ENCODE measurements at regions not wholly inside any gene's neighbourhood (a gene's known extent, or its start where the extent isn't known, plus 50 kb on each side); places are given as distances from the start of the nearest gene placed in this dataset.
"Not testable (repeated sequence)": the region's sequence is repeated elsewhere in the genome, so short reads cannot be mapped to it uniquely, and the experiment has no call there.

DNA sequence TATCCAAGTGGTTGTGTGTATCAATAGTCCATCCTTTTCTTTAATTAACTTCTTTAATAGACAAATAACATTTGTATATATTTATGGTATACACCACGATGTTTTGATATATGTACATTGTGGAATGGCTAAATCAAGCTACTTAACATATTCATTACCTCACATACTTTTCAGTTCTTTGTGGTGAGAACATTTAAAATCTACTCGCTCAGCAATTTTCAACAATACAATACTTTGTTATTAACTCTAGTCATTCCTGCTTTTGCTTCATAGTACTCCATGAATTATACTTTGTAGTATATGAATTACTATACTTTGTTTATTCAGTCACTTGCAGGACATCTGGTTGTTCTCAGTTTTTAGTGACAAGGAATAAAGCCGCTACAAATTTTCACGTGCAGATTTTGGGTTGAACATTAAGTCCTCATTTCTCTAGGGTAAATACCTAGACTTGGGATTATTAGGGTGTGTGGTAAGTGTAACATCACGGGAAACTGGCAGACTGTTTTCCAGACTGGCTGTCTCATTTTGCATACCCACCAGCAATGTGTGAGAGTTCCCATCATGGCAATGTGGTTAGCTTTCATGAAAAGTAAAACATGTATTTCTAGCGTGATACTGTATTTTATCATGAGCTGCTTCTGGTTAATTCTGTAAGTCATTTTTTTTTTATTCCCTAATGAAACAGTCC, 354.4 kb upstream of the WWC1 start:
- DNase-seq (ENCODE audit: low spot score): no peak

DNA sequence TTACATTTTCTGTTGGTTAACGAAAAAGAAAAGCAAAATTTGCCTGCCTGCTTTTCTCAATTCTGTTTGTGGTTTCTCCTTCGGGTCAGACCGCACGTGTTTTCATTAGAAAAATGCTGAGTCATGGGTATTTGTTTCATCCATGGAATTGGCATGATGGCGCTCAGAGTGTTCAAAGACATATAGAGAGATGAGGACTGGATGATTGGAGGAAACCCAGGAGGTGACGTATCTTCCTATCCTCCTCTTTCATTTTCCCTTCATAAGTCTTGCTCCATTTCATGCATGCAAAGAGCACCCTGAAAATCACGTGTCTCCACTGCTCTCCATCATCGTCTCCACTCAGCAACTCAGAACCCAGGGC, 353.8 kb upstream of the WWC1 start:
- DNase-seq (ENCODE audit: low spot score): no peak

DNA sequence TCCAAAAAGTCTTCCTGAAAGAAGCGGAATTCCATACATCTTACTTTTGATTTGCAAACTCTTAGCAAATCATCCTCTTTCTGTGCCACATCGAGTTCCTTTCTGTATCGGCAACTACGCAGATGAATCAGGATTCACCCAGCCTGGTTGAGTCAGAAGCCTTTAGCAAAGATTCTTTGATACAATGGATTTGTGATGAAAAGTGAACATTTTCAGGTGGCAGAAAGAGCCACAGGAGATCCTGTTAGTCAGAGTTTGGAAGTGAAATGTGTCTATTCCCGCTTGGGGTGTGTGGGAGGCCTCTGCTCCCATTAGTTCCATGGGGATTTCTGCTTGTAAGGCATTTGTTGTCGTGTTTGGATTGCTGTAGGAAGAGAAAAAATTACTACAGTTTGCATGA, 351.8 kb upstream of the WWC1 start:
- DNase-seq (ENCODE audit: low spot score): peak; percentile 41

- DNase-seq (ENCODE audit: low spot score): no peak
Observed at GRCh38 chr5:167940911-167941310, 350.5 kb upstream of the WWC1 start.

- not testable (repeated sequence) for DNase-seq (ENCODE audit: low spot score)
Observed at GRCh38 chr5:167941556-167941955, 349.9 kb upstream of the WWC1 start.

DNA sequence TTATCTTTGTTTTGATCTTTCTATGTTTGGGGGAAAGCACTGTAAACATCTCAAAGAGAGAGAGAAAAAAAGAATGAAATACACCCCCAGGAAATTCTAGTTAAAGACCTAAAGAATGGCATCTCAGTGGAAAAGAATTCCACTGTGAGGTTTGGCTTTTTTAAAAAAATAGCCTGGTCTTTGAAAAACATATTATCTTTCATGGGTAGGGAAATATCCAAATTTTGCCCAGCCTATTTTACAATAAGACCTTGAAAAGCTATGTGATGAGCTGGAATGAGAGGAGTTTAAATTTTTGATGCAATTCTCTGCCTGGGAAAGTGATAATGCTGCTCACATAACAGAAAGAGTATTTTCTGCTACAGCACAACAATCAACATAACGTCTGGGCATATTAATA, 348.1 kb upstream of the WWC1 start:
- DNase-seq (ENCODE audit: low spot score): no peak

DNA sequence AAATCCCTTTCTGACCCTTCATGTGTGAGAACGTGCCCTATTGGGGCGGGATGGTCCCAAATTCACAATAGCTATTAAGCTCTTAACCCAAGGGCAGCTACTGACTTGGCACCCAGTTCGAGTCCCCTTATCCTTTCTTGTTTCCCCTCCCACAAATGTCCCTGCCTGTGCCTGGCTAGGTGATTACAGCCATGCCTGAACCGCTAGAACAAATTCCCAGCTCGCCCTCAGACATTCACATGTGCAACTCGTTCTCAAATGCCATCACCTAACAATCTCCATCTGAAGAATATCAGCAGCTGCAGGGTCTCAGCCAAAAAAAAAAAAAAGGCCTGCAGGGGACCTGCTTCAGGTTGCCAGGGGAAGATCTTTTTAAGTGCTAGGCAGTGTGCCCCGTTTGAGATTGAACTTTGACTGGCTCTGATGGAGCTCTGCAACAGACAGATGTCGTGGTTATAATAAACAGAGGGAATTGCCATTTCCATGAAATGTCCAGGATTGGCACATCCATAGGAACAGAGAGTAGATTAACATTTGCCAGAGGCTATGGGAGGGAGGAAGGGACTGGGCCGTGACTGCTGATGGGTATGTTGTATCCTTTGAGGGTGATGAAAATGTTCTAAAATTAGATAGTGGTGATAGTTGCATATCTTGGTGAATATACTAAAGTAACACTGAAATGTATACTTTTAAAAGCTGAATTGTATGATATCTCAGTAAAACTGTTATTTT, 347.2 kb upstream of the WWC1 start:
- DNase-seq (ENCODE audit: low spot score): no peak

DNA sequence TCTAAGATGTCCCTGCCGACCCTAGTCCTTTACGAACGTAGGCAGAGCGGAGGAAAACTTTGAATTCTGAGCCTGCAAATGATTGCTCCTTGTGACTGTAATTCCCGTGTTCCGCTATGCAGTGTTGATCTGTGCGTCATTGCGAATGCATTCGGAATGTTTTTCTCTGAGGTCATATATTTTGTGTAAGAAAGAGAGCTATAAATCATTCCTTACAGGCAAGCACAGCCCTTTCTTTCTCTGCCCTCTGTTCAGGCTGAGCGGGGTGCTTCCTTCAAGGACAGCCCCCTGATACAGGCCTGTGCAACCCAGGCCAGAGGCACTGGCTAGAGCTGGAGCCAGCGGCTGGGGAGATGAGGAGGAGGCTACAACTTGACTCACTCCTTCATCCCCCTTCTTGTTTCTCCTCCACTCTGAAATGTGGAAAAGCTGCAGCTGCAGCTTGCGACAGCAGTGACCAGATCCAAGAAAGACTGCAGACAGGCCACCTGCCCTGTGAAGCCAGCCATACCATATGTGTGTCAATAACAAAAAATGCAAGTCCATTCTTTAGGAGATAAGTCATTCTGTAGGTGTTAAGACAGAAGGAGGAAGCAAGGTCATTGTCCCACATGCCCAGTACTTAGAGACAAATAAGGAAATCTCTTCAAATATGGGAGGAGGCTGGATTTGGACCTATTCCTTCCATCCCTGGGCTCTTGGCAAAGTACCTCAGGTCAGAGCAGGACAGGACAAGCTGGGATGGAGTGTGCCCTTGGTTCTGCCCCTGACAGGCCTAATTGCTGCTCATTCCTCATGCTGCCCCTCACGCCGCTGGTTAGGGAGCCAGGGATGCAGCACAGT, 345.7 kb upstream of the WWC1 start:
- peak; percentile 75 for DNase-seq (ENCODE audit: low spot score)

DNA sequence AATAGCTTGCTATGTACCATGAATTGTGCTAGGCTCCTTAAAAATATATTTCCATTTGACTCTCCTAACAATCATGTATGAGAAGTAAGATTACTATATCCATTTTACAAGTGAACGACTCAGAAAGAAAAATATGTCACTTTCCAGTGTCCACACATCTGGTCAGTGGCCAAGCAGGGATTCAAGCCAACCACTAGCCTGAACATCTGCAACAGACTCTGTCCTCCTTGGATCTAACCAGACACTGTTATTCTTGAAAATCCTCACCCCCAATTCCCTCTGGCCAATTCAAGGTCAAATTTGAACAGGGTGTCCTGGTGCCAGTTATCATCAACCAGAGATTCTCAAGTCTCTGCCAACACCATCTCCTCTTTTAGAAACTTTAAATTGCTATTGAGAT, 344.1 kb upstream of the WWC1 start:
- DNase-seq (ENCODE audit: low spot score): peak; percentile 21

DNA sequence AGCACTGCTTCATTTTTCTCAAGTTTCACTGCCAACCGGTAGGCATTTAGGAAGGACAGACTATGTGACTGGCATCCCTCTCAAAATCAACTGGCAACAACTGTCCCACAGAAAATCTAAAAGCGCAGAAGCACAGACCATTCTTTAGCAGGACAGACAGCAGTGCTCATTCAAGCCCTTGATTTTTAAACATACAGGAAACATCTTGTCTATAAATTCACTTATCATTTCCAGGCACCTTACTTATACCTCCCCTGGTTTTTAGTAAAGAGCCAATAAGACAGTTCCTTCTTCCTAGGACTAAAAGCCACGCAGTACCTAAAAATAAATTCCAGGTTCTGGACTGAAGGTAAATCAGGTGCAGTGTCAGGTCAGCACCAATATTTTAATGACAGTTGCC, 343.2 kb upstream of the WWC1 start:
- DNase-seq (ENCODE audit: low spot score): no peak

- DNase-seq (ENCODE audit: low spot score): no peak
Observed at GRCh38 chr5:167949435-167949834, 342.0 kb upstream of the WWC1 start.

DNA sequence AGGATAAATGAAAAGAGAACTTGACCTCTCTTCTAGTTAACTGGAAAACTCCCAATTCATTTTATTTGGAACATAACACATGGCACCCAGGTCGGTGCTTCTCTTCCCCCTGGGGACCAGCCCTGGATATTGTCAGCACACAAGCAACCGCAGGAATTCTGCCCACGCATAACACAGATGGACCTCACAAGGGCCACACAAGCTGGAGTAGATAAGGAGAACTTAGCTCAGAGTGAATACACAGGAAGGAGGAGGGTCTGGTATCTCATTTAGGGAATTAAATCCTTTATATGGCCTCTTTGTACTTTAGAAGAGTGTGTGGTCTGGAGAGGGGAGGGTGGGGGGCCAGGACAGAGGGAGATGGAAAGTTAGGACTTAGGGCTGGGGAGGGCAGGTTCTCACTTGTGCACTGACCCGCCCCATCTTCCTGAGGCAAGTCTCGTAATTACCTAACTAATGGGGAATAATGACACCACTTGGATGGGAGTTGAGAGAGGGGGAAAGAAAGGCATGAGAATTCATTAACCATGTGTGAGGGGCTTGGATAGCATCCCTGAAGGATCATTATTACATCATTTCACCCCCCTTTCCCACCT, 341.2 kb upstream of the WWC1 start:
- DNase-seq (ENCODE audit: low spot score): peak; percentile 84

GRCh38 chr5:167951116-167951515, 340.3 kb upstream of the WWC1 start:
- no peak for DNase-seq (ENCODE audit: low spot score)

- DNase-seq (ENCODE audit: low spot score): no peak
Observed at GRCh38 chr5:167952278-167952995, 339.0 kb upstream of the WWC1 start.

GRCh38 chr5:167953151-167953798, 338.2 kb upstream of the WWC1 start:
- no peak for DNase-seq (ENCODE audit: low spot score)

GRCh38 chr5:167961731-167962130, 329.7 kb upstream of the WWC1 start:
- DNase-seq (ENCODE audit: low spot score): no peak

- DNase-seq (ENCODE audit: low spot score): no peak
Observed at GRCh38 chr5:167964529-167964928, 326.9 kb upstream of the WWC1 start.

DNA sequence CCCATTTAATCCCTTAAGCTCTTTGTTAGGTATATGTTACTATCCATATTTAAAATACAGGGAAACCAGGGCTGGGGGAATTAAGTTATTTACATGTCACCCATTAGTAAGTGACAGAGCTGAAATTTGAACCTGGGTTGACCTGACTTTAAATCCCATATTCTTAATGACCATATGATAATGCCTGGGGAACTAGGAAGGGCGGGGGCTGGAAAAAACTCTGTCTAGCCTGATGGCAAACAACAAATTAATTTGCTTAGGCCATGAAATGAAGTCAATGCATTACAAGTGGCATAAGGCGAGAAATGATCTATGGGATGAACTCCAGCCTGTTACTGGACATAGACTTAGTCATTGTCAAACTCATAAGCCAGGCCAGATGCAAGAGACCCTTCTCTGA, 325.7 kb upstream of the WWC1 start:
- no peak for DNase-seq (ENCODE audit: low spot score)

GRCh38 chr5:167966979-167967378, 324.5 kb upstream of the WWC1 start:
- DNase-seq (ENCODE audit: low spot score): no peak

- DNase-seq (ENCODE audit: low spot score): peak; percentile 16
Observed at GRCh38 chr5:167967494-167968177, 323.8 kb upstream of the WWC1 start.

- no peak for DNase-seq (ENCODE audit: low spot score)
Observed at GRCh38 chr5:167968837-167969236, 322.6 kb upstream of the WWC1 start.

Measured in GM03348 (cell line).